GM10266 (cell line): ENCODE measurements at regions not wholly inside any gene's neighbourhood (a gene's known extent, or its start where the extent isn't known, plus 50 kb on each side); places are given as distances from the start of the nearest gene placed in this dataset.

Source experiments
- DNase-seq: peaks from one replicate; pipeline ENCODE4 v3.0.0; 2012; ENCODE audit errors: extremely low spot score
- TF ChIP-seq, protein P1 (sequence below): IDR thresholded peaks from 2 replicates; pipeline ENCODE4 v1.5.1; 2012; ENCODE audit warnings: mild to moderate bottlenecking, low read depth; ENCODE audit not compliant: control insufficient read depth, insufficient read depth; ENCODE audit errors: missing control alignments

DNA sequence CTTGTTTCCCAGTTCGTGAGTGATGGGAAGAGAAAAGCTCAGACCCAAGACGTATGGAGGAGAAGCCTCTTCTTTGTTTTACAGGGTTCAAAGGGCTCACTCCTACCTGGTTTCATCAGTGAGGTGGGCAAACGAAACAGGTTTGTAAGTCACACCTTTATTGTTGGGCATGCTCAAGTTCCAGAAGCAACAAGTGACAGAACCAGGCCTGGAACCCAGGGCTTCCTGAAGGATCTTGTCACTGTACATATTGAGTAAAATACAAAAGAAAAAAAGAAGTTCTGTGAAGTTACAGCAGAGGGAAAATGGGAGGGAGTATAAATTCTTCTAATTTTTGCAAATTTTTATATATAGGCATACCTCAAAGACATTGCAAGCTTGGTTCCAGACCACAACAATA, 320.9 kb upstream of the PROX1 start:
- DNase-seq, result no peak
- TF ChIP-seq, protein P1, sequence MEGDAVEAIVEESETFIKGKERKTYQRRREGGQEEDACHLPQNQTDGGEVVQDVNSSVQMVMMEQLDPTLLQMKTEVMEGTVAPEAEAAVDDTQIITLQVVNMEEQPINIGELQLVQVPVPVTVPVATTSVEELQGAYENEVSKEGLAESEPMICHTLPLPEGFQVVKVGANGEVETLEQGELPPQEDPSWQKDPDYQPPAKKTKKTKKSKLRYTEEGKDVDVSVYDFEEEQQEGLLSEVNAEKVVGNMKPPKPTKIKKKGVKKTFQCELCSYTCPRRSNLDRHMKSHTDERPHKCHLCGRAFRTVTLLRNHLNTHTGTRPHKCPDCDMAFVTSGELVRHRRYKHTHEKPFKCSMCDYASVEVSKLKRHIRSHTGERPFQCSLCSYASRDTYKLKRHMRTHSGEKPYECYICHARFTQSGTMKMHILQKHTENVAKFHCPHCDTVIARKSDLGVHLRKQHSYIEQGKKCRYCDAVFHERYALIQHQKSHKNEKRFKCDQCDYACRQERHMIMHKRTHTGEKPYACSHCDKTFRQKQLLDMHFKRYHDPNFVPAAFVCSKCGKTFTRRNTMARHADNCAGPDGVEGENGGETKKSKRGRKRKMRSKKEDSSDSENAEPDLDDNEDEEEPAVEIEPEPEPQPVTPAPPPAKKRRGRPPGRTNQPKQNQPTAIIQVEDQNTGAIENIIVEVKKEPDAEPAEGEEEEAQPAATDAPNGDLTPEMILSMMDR, result no peak

DNA sequence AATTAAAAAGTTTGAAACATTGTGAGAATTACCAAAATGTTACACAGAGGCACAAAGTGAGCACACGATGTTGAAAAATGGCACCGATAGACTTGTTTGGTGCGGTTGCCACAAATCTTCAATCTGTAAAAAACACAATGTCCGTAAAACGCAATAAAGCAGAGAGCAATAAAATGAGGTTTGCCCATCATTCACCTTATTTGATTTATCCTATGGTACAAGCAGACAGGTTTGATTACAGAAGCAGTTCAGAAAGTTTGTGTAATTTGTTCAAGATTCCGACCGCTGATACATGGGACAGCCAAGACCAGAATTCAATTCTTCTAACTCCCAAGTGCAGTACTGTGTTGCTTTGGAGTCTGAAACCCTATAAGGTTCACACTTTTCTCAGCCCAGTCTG, 318.3 kb upstream of the PROX1 start:
- TF ChIP-seq, protein P1, result no peak
- DNase-seq, result no peak

DNA sequence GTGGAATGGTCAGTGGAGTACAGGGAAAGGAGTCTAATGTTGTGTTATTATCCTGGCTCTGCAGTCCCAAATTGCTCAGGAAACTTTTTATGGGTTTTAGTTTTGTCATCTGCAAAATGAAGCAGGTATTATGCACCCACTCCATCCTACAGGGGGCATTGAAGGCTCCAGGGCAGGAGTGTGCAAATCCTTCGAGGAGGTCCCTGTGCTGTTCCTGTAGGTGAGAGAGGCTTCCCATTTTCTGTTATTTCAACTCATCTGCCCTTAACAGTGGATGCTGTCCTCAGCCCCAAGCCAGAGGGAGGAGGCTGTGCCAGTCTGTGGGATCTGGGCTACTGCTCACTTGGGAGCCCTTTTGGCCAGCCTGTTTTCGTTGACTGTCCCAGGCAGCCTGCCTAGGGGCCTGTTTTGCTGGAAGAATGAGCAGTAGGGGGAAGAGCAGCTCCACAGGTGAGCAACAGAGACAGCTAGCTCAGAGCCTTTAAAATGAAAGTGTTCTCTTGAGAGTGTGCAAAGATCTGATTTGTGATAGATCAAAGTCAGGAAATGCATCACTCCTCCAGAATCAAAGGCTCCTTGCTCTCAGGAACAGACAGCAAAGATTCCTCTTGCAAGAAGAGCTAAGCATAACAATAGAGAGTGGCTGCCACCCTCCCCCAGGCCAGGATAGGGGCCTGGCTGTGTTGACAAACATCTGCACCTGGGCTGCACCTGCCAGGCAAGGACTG, 317.6 kb upstream of the PROX1 start:
- TF ChIP-seq, protein P1, result no peak
- no peak for DNase-seq

DNA sequence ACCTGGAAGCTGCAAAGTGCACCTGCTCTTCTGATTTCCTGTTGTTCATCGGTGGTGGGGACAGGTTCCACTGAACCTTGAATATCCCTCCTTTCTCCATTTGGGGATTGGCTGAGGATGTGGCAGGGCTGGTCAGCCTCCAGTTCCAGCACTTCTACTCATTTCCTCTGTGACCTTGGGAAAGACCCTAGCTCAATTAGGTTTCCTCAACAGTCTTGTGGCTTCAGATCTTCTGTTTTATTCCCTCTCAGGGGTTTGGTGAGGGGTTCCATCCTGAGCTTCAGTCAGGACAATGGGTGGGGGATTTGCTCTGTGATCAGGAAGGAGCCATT, 317.1 kb upstream of the PROX1 start:
- no peak for DNase-seq
- TF ChIP-seq, protein P1, result no peak

DNA sequence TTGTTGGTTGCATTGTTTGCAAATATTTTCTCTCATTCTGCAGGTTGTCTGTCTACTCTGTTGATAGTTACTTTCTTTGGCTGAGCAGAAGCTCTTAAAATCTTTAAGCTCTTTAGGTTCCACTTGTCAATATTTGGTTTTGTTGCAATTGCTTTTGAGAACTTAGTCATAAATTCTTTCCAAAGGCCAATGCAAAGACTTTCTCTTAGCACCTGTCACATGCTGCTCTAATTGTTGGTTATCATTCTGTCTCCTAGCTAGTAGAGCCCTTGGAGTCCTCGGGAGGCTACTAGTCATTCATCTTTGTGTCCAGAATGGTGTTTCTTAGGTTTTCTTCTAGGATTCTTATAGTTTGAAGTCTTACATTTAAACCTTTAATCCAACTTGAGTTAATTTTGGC, 312.7 kb upstream of the PROX1 start:
- no peak for DNase-seq
- TF ChIP-seq, protein P1, result no peak

DNA sequence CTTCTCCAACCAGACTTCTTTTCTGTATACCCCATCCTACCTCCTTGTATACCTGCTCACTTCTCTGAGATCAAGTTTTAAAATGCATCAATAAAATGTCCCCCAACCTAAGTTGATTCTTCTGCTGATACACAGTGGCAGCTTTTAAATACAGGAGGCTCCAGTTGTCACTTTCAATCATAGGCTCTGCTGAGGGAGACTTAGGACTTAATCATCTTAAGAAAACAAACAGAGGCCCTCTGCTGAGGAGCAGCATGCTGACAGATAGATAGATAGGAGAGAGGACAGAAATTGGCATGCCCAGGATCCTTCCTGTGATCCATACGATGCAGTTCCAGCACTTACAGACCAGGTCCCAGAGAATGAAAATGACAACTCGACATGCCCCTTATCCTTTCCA, 311.0 kb upstream of the PROX1 start:
- no peak for DNase-seq
- TF ChIP-seq, protein P1, result no peak

DNA sequence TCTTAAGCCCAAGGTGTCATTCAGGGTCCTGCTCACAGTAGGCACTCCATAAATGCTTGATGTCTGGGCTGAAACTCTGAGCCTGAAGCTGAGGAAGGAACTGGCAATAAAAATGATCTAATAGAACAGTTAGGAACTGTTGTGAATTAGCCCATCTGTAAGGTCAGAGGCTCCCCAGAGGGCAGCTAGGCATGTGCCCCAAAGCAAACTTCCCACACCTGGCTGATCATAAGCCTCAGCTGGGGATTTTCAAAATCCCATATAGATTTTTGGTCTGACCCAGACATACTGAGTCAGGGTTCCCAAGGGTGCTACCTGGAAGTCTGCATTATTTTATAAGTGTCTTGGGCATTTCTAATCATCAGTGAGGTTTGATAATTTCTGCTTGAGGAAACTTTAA, 309.4 kb upstream of the PROX1 start:
- DNase-seq, result no peak
- TF ChIP-seq, protein P1, result no peak
